Upper lobe of right lung (tissue), 1 donor: ENCODE measurements at regions not wholly inside any gene's neighbourhood (a gene's known extent, or its start where the extent isn't known, plus 50 kb on each side); places are given as distances from the start of the nearest gene placed in this dataset.
"Not testable (repeated sequence)": the region's sequence is repeated elsewhere in the genome, so short reads cannot be mapped to it uniquely, and the experiment has no call there.

ENCODE experiments used
- ATAC-seq: fragments of 200-7000 bp; cut with Tn5 transposase; one replicate; pipeline ENCODE4 v1.9.1; 2020; ENCODE audit warnings: mild to moderate bottlenecking, moderate library complexity
- DNase-seq: peaks from one replicate; pipeline ENCODE4 v3.0.0-alpha.2; 2020
- H3K27ac ChIP-seq: fragments of 200-600 bp; one replicate; pipeline ENCODE4 v1.8.0; 2022
- H3K27me3 ChIP-seq: fragments of 200-600 bp; one replicate; pipeline ENCODE4 v1.8.0; 2022; ENCODE audit warnings: mild to moderate bottlenecking
- H3K36me3 ChIP-seq: fragments of 200-600 bp; one replicate; pipeline ENCODE4 v1.8.0; 2022
- H3K4me1 ChIP-seq: fragments of 200-600 bp; one replicate; pipeline ENCODE4 v1.8.0; 2022
- H3K4me3 ChIP-seq: fragments of 200-600 bp; one replicate; pipeline ENCODE4 v1.8.0; 2022; ENCODE audit warnings: mild to moderate bottlenecking
- H3K9me3 ChIP-seq: fragments of 200-600 bp; one replicate; pipeline ENCODE4 v1.8.0; 2022
- CTCF ChIP-seq: fragments of 200-600 bp; IDR thresholded peaks from one replicate; pipeline ENCODE4 v1.8.0; 2022; ENCODE audit warnings: antibody characterized with exemption
- intact Hi-C: fragments of 100-400 bp; cut with DNase I; formaldehyde crosslinking; loops from one replicate; pipeline ENCODE4 v1.11.0; 2022
- donor health status: DM: no; HTN: yes; CAD: no; lungs with severe emphysema.

- H3K36me3 ChIP-seq, result no peaks in the 10 kb centered on the region
- intact Hi-C loops, result no loop called here
- DNase-seq (no peak), ATAC-seq (no peak)
- H3K9me3 ChIP-seq, result no peaks in the 10 kb centered on the region
- no peak for TF ChIP-seq CTCF
- no peaks in the 10 kb centered on the region for H3K27me3 ChIP-seq
- H3K4me1 ChIP-seq, result no peaks in the 10 kb centered on the region
- H3K4me3 ChIP-seq, result no peak overlapping the region
- no peak overlapping the region for H3K27ac ChIP-seq
These were observed 214.6 kb downstream of the DEPDC1B start for GRCh38 chr5:60485361-60485760.

GRCh38 chr5:60483050-60483449 lies 216.9 kb downstream of the DEPDC1B start:
- Histone ChIP-seq H3K36me3 (no peaks in the 10 kb centered on the region), H3K4me3 (no peak overlapping the region), H3K27ac (no peak overlapping the region), H3K4me1 (no peaks in the 10 kb centered on the region), H3K27me3 (no peaks in the 10 kb centered on the region), H3K9me3 (no peaks in the 10 kb centered on the region)
- no peak for TF ChIP-seq CTCF
- DNase-seq (no peak), ATAC-seq (no peak)
- intact Hi-C loops, result no loop called here

GRCh38 chr5:60482301-60482700 lies 217.7 kb downstream of the DEPDC1B start:
- Histone ChIP-seq H3K27me3 (no peaks in the 10 kb centered on the region), H3K9me3 (no peaks in the 10 kb centered on the region), H3K4me3 (no peak overlapping the region), H3K4me1 (no peaks in the 10 kb centered on the region), H3K36me3 (no peaks in the 10 kb centered on the region), H3K27ac (no peak overlapping the region)
- ATAC-seq, result no peak
- no peak for TF ChIP-seq CTCF
- no peak for DNase-seq
- intact Hi-C loops, result no loop called here

- intact Hi-C loops, result no loop called here
- DNase-seq (no peak), ATAC-seq (no peak)
- Histone ChIP-seq H3K4me3 (no peak overlapping the region), H3K9me3 (no peaks in the 10 kb centered on the region), H3K27me3 (no peaks in the 10 kb centered on the region), H3K4me1 (no peaks in the 10 kb centered on the region), H3K36me3 (no peaks in the 10 kb centered on the region), H3K27ac (no peak overlapping the region)
- no peak for TF ChIP-seq CTCF
These were observed 220.4 kb downstream of the DEPDC1B start for GRCh38 chr5:60479542-60479941.

- Histone ChIP-seq H3K4me3 (no peak overlapping the region), H3K27ac (no peak overlapping the region), H3K9me3 (no peaks in the 10 kb centered on the region), H3K27me3 (no peaks in the 10 kb centered on the region), H3K36me3 (no peaks in the 10 kb centered on the region), H3K4me1 (no peaks in the 10 kb centered on the region)
- TF ChIP-seq CTCF, result no peak
- ATAC-seq (no peak), DNase-seq (no peak)
- intact Hi-C loops, result no loop called here
These were observed 222.1 kb downstream of the DEPDC1B start for GRCh38 chr5:60477849-60478248.

- TF ChIP-seq CTCF, result no peak
- no peaks in the 10 kb centered on the region for H3K27me3 ChIP-seq
- no peak overlapping the region for H3K27ac ChIP-seq
- no peak for ATAC-seq
- no peak for DNase-seq
- H3K9me3 ChIP-seq, result no peaks in the 10 kb centered on the region
- no peaks in the 10 kb centered on the region for H3K36me3 ChIP-seq
- H3K4me3 ChIP-seq, result no peak overlapping the region
- H3K4me1 ChIP-seq, result no peaks in the 10 kb centered on the region
- intact Hi-C loops, result no loop called here
These were observed 226.3 kb downstream of the DEPDC1B start for GRCh38 chr5:60473654-60474053.

- H3K9me3 ChIP-seq, H3K4me1 ChIP-seq, H3K27ac ChIP-seq, ATAC-seq, H3K27me3 ChIP-seq, H3K4me3 ChIP-seq, H3K36me3 ChIP-seq, intact Hi-C loops, DNase-seq: not testable (repeated sequence)
These were observed 226.9 kb downstream of the DEPDC1B start for GRCh38 chr5:60473027-60473426.
